Lung (tissue), 11 donors: ENCODE measurements at regions not wholly inside any gene's neighbourhood (a gene's known extent, or its start where the extent isn't known, plus 50 kb on each side); places are given as distances from the start of the nearest gene placed in this dataset.

Source experiments
- ATAC-seq: fragments of 200-7000 bp; cut with Tn5 transposase; one replicate; pipeline ENCODE4 v1.9.1; 2020; ENCODE audit warnings: moderate number of reproducible peaks; ENCODE audit not compliant: insufficient read depth, low FRiP score
- DNase-seq, 3 donors: peaks; one replicate each; pipeline ENCODE4 v3.0.0-alpha.2; 2013 to 2017
- H3K27ac ChIP-seq, 2 donors: one replicate each; pipeline ENCODE4 v1.5.1; 2013; ENCODE audit warnings: mild to moderate bottlenecking in 2 of 2, moderate library complexity in 2 of 2, control low read depth in 1 of 2, inconsistent platforms in 1 of 2, low read depth in 1 of 2, low read length in 1 of 2
- H3K27me3 ChIP-seq, 3 donors: one replicate each; pipeline ENCODE4 v1.5.1; 2013; ENCODE audit warnings: low read length in 2 of 3; ENCODE audit not compliant: control insufficient read depth in 3 of 3, insufficient read depth in 3 of 3
- H3K36me3 ChIP-seq, 4 donors: one replicate each; pipeline ENCODE4 v1.5.1; 2013; ENCODE audit warnings: low read length in 4 of 4, mild to moderate bottlenecking in 1 of 4, moderate library complexity in 1 of 4; ENCODE audit not compliant: control insufficient read depth in 4 of 4, insufficient read depth in 4 of 4
- H3K4me1 ChIP-seq, 5 donors: one replicate each; pipeline ENCODE4 v1.5.1; 2013; ENCODE audit warnings: low read length in 5 of 5, mild to moderate bottlenecking in 2 of 5, moderate library complexity in 1 of 5; ENCODE audit not compliant: control insufficient read depth in 5 of 5, insufficient read depth in 5 of 5
- H3K4me3 ChIP-seq: one replicate; pipeline ENCODE4 v1.5.1; 2013; ENCODE audit warnings: mild to moderate bottlenecking, control low read depth, moderate library complexity
- H3K9ac ChIP-seq, 2 donors: one replicate each; pipeline ENCODE4 v1.5.1; 2013; ENCODE audit warnings: low read length in 2 of 2, control low read depth in 1 of 2; ENCODE audit not compliant: insufficient read depth in 1 of 2
- H3K9me3 ChIP-seq, 4 donors: one replicate each; pipeline ENCODE4 v1.5.1; 2013; ENCODE audit warnings: low read length in 3 of 4, mild to moderate bottlenecking in 1 of 4, moderate library complexity in 1 of 4; ENCODE audit not compliant: control insufficient read depth in 4 of 4, insufficient read depth in 3 of 4
- WGBS, 2 donors: extraction: QIAGEN DNeasy Blood & Tissue Kit; methylation state at CpG; one replicate each; pipeline ENCODE4 v1.1.7; 2013; 5-methylcytosine and 5-hydroxymethylcytosine counted together
- TF ChIP-seq, protein P1 (sequence below): IDR thresholded peaks from 2 replicates; pipeline ENCODE4 v1.5.1; 2012; ENCODE audit warnings: mild to moderate bottlenecking; ENCODE audit errors: control extremely low read depth, extremely low read depth
- donor health status: control.
- donor health status: control.
- donor health status: Bipolar disorder and iron deficiency.
- donor health status: healthy.
- donor health status: DM: yes; HTN: yes; CAD: no.

DNA sequence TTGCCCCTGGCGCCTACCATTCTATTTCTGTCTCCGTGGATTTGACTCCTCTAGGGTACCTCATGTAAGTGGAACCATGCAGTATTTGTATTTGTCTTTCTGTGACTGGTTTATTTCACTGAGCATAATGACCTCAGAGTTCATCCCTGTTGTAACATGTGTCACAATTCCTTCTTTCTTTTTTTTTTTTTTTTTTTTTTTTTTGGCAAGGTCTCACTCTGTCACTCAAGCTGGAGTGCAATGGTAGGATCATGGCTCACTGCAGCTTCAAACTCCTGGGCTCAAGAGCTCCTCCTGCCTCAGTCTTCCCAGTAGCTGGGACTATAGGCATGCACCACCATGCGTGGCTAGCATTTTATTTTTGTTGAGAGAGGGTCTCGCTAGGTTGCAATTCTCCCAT lies 74.0 kb upstream of the SEPTIN5 start:
- DNase-seq (no peak), ATAC-seq (no peak)
- Histone ChIP-seq H3K36me3 (no peaks in the 10 kb centered on the region), H3K4me1 (peaks cover 0 to 1% (median 0%) of the 10 kb centered on the region in 5 donors), H3K9me3 (no peaks in the 10 kb centered on the region), H3K9ac (no peak overlapping the region), H3K4me3 (no peak overlapping the region), H3K27ac (no peak overlapping the region), H3K27me3 (no peaks in the 10 kb centered on the region)
- WGBS, 2 donors = 78 to 93% methylated on average over 4 of the region's 4 CpGs
- TF ChIP-seq, protein P1, sequence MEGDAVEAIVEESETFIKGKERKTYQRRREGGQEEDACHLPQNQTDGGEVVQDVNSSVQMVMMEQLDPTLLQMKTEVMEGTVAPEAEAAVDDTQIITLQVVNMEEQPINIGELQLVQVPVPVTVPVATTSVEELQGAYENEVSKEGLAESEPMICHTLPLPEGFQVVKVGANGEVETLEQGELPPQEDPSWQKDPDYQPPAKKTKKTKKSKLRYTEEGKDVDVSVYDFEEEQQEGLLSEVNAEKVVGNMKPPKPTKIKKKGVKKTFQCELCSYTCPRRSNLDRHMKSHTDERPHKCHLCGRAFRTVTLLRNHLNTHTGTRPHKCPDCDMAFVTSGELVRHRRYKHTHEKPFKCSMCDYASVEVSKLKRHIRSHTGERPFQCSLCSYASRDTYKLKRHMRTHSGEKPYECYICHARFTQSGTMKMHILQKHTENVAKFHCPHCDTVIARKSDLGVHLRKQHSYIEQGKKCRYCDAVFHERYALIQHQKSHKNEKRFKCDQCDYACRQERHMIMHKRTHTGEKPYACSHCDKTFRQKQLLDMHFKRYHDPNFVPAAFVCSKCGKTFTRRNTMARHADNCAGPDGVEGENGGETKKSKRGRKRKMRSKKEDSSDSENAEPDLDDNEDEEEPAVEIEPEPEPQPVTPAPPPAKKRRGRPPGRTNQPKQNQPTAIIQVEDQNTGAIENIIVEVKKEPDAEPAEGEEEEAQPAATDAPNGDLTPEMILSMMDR = no peak

DNA sequence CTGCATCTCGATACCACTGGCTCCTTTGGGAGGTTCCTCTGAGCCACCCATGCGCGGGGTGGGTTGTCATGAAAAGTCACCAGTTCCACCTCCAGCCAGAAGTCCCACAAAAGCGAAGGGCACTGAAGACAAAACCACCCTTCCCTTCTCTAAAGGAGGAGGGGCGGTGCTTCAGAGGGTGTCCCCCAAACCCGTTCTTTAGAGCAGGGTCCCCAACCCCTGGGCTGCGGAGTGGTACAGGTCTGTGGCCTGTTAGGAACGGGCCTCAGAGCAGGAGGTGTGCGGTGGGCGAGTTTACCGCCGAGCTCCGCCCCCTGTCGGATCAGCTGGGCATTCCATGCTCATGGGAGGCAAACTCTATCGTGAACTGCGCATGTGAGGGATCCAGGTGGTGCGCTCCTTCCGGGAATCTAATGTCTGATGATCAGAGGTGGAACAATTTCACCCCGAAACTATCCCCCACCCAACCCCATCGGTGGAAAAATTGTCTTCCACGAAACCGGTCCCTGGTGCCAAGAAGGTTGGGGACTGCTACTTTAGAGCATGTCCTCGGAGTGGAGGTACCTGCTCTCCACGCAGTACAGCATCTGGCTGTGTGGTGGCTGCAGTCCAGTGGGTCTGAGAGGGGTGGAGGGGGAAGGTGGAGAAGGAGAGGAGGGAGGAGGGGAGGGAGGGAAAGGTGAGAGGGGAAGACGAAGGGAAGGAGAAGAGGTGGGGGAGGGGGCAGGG lies 72.9 kb upstream of the SEPTIN5 start:
- ATAC-seq (no peak), DNase-seq (peak in 1 of 3 donors; percentile 45)
- Histone ChIP-seq H3K4me3 (no peak overlapping the region), H3K9ac (no peak overlapping the region), H3K36me3 (no peaks in the 10 kb centered on the region), H3K27ac (no peak overlapping the region), H3K9me3 (peaks cover 0 to 2% (median 0%) of the 10 kb centered on the region in 4 donors), H3K27me3 (no peaks in the 10 kb centered on the region), H3K4me1 (peaks cover 0 to 1% (median 0%) of the 10 kb centered on the region in 5 donors)
- WGBS, 2 donors = 47 to 80% methylated on average over 25 of the region's 25 CpGs
- TF ChIP-seq, protein P1 = no peak

DNA sequence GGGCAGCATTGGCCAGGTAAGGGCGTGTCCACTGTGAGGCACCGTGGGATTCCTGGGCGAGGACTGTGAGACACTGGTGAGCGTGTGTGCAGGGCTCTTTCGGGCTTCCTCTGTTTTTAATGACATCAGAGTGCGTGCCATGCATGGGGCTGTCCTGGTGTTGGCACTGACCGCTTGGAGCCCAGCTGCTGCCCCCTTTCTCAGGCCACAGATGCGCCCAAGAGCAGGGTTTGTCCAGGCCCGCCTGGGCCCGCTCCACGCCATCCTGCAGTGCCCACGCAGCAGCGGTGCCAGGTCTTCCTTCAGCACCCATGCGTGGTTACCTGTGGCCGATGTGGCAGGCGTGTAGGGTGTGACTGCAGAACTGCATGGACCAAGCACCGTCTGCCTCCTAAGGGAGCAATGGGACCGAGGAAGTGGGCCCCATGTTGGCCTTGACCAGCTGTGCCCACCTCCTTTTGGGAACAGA lies 72.3 kb upstream of the SEPTIN5 start:
- DNase-seq (no peak), ATAC-seq (no peak)
- Histone ChIP-seq H3K4me1 (peaks cover 0 to 1% (median 0%) of the 10 kb centered on the region in 5 donors), H3K9ac (no peak overlapping the region), H3K27me3 (no peaks in the 10 kb centered on the region), H3K27ac (no peak overlapping the region), H3K4me3 (no peak overlapping the region), H3K36me3 (no peaks in the 10 kb centered on the region), H3K9me3 (peaks cover 0 to 4% (median 2%) of the 10 kb centered on the region in 4 donors)
- 79 to 95% methylated on average over 17 to 18 of the region's 18 CpGs for WGBS, 2 donors
- TF ChIP-seq, protein P1 = no peak
